ENCODE measurements at regions not wholly inside any gene's neighbourhood (a gene's known extent, or its start where the extent isn't known, plus 50 kb on each side); places are given as distances from the start of the nearest gene placed in this dataset.

DNA sequence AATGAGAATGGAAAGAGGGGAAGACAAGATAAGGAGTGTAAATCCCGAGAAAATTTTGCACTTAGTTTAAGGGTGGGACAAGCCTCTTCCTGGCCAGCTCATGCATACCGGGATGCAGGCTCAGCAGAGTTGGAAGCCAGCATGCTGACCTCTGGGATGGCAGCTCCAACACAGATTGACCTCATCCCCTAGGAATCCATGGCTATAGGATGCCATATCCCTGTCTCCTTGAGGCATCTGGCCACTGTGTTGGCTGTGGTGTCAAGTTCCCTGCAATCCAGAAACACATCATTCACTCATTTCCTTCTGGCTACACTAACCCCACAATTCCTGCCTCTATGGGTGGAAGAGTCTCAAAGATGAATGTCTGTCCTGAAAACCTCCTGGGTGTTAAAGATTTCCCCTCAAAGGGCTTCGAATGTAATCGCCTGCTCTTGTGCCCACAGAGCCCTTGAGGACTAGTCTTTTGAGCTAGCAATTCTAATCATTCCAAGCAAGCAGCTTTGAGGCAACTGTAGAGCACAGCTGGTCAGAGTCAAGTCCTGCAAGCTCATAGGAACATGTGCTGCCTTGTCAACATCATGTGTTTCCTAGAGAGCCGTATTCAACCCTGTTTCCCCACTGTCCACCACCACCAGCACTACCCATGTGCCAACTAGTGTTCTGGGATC, 141.4 kb downstream of the PMP22 start:
- no peak for DNase-seq (ENCODE audit: low spot score)
- peaks cover 10% of the 10 kb centered on the region for H3K4me1 Mint-ChIP-seq
- no peak overlapping the region for H3K4me3 Mint-ChIP-seq
- CTCF ChIA-PET: interaction anchor here (1.4 kb wide), 1 partner anchor 33 kb away, joined by 4 read pairs; no protein-coding TSS in a partner anchor
- no peak for TF ChIP-seq ETV6 (CRISPR knock-in tag; IDR thresholded peaks at IDR 0.05)
- no peak for TF ChIP-seq FOXP1 (CRISPR knock-in tag; IDR thresholded peaks at IDR 0.05; ENCODE audit: borderline replicate concordance)
- TF ChIP-seq ESRRA (CRISPR knock-in tag; IDR thresholded peaks at IDR 0.05; ENCODE audit: borderline replicate concordance): no peak
- TF ChIP-seq, protein P1, sequence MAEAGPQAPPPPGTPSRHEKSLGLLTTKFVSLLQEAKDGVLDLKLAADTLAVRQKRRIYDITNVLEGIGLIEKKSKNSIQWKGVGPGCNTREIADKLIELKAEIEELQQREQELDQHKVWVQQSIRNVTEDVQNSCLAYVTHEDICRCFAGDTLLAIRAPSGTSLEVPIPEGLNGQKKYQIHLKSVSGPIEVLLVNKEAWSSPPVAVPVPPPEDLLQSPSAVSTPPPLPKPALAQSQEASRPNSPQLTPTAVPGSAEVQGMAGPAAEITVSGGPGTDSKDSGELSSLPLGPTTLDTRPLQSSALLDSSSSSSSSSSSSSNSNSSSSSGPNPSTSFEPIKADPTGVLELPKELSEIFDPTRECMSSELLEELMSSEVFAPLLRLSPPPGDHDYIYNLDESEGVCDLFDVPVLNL (CRISPR knock-in tag; IDR thresholded peaks at IDR 0.05; ENCODE audit: borderline replicate concordance, low read depth): no peak
- TF ChIP-seq TCF7 (CRISPR knock-in tag; IDR thresholded peaks at IDR 0.05; ENCODE audit: low read depth): no peak
- TF ChIP-seq NFYB (CRISPR knock-in tag; conservative IDR thresholded peaks at IDR 0.05; ENCODE audit: low read depth): no peak
- TF ChIP-seq, protein P2, sequence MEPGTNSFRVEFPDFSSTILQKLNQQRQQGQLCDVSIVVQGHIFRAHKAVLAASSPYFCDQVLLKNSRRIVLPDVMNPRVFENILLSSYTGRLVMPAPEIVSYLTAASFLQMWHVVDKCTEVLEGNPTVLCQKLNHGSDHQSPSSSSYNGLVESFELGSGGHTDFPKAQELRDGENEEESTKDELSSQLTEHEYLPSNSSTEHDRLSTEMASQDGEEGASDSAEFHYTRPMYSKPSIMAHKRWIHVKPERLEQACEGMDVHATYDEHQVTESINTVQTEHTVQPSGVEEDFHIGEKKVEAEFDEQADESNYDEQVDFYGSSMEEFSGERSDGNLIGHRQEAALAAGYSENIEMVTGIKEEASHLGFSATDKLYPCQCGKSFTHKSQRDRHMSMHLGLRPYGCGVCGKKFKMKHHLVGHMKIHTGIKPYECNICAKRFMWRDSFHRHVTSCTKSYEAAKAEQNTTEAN (CRISPR knock-in tag; IDR thresholded peaks at IDR 0.05): no peak
- TF ChIP-seq, protein P3, sequence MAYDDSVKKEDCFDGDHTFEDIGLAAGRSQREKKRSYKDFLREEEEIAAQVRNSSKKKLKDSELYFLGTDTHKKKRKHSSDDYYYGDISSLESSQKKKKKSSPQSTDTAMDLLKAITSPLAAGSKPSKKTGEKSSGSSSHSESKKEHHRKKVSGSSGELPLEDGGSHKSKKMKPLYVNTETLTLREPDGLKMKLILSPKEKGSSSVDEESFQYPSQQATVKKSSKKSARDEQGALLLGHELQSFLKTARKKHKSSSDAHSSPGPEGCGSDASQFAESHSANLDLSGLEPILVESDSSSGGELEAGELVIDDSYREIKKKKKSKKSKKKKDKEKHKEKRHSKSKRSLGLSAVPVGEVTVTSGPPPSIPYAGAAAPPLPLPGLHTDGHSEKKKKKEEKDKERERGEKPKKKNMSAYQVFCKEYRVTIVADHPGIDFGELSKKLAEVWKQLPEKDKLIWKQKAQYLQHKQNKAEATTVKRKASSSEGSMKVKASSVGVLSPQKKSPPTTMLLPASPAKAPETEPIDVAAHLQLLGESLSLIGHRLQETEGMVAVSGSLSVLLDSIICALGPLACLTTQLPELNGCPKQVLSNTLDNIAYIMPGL (CRISPR knock-in tag; IDR thresholded peaks at IDR 0.05): no peak
- H3K27ac Mint-ChIP-seq: no peak overlapping the region
- no peak for ATAC-seq
- peaks cover 3% of the 10 kb centered on the region for H3K9me3 Mint-ChIP-seq
- no peaks in the 10 kb centered on the region for H3K36me3 Mint-ChIP-seq
- POLR2A ChIA-PET: no interaction called here
- H3K27me3 Mint-ChIP-seq (ENCODE audit: low read depth): no peaks in the 10 kb centered on the region

DNA sequence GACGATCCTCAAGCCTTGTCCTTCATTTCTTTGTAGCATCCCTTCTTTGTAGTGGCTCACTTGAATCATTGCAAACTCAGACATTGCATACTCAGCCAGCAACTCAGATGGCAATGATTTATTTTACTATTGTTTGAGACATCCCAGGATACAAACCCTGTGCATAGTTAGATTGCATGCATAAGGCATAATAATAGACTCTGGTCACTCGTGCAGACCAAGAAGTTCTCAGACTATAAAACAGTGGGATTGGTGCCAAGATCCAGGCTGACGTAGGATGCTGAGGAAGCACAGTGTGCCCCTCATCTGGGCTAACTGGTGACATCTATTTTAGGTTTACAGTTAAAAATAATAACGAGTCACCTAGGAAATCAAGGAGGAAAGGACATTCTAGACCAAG, 142.3 kb downstream of the PMP22 start:
- POLR2A ChIA-PET: no interaction called here
- CTCF ChIA-PET: interaction anchor here (0.6 to 1.4 kb wide), 2 partner anchors 33 to 1026 kb away, joined by 4 read pairs; no protein-coding TSS in a partner anchor

DNA sequence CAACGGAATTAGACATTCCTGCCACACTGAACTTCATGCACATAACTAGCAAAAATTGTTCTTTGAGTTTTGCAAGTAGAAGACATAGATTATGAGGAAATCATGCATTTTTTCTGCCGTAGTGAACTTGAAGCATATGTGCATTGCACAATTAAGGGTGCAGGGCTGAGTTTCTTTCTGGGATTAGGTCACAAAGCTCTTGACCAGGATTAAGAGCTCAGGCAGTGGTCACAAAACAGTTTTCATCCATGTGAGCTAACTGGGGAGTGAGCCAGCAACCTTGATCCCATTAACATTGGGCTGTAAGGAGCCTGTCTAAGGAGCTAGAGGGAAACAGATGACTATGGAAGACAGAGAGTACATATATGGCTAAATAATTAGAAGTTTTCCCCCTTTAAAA, 143.7 kb downstream of the PMP22 start:
- no peak for ATAC-seq
- peaks cover 9% of the 10 kb centered on the region for H3K9me3 Mint-ChIP-seq
- H3K4me3 Mint-ChIP-seq: no peak overlapping the region
- no peak for DNase-seq (ENCODE audit: low spot score)
- H3K27ac Mint-ChIP-seq: no peak overlapping the region
- H3K4me1 Mint-ChIP-seq: peaks cover 32% of the 10 kb centered on the region
- peaks cover 3% of the 10 kb centered on the region for H3K36me3 Mint-ChIP-seq
- H3K27me3 Mint-ChIP-seq (ENCODE audit: low read depth): no peaks in the 10 kb centered on the region
- ChIA-PET POLR2A (no interaction called here), CTCF (no interaction called here)
- no peak for TF ChIP-seq GTF2I (CRISPR knock-in tag; conservative IDR thresholded peaks at IDR 0.05)
- TF ChIP-seq JAZF1 (CRISPR knock-in tag; IDR thresholded peaks at IDR 0.05): no peak
- no peak for TF ChIP-seq CBFB (CRISPR knock-in tag; IDR thresholded peaks at IDR 0.05; ENCODE audit: low read depth)
- no peak for TF ChIP-seq ZNF396 (CRISPR knock-in tag; IDR thresholded peaks at IDR 0.05; ENCODE audit: borderline replicate concordance)
- TF ChIP-seq, protein P4, sequence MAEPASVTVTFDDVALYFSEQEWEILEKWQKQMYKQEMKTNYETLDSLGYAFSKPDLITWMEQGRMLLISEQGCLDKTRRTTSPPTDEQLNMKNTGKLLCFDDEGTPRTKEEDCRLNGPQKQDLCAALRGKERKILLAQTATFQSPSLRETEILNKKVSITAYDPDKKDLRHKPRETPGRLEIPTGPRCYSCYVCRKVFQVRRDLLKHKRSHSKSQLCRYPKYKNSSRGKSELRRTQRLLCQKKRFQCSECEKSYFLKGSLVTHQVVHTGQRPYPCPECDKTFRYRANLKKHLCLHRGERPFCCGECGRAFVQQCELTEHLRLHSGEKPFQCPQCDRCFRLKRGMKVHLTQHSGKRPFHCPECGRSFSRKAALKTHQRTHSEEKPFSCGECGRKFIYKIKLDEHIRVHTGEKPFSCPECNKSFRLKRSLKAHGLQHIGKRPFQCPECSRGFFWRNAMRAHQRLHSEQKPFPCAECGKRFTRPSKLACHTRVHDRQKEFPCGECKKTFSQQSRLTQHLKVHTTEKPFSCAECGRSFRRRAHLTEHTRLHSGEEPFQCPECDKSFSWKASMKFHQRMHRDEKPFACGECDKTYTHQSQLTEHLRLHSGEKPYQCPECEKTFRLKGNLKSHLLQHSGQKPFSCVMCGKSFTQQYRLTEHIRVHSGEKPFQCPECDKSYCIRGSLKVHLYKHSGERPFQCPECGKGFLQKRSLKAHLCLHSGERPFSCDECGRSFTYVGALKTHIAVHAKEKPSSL (CRISPR knock-in tag; conservative IDR thresholded peaks at IDR 0.05): no peak
- TF ChIP-seq TCF7 (CRISPR knock-in tag; IDR thresholded peaks at IDR 0.05; ENCODE audit: low read depth): no peak
- no peak for TF ChIP-seq ZNF232 (CRISPR knock-in tag; IDR thresholded peaks at IDR 0.05)
- no peak for TF ChIP-seq ZNF671 (CRISPR knock-in tag; IDR thresholded peaks at IDR 0.05)
- no peak for TF ChIP-seq PRRX2 (CRISPR knock-in tag; IDR thresholded peaks at IDR 0.05)
- no peak for TF ChIP-seq SOX15 (CRISPR knock-in tag; IDR thresholded peaks at IDR 0.05)
- no peak for TF ChIP-seq FOXP1 (CRISPR knock-in tag; IDR thresholded peaks at IDR 0.05; ENCODE audit: borderline replicate concordance)
- TF ChIP-seq CREM (CRISPR knock-in tag; IDR thresholded peaks at IDR 0.05): no peak
- TF ChIP-seq, protein P5, sequence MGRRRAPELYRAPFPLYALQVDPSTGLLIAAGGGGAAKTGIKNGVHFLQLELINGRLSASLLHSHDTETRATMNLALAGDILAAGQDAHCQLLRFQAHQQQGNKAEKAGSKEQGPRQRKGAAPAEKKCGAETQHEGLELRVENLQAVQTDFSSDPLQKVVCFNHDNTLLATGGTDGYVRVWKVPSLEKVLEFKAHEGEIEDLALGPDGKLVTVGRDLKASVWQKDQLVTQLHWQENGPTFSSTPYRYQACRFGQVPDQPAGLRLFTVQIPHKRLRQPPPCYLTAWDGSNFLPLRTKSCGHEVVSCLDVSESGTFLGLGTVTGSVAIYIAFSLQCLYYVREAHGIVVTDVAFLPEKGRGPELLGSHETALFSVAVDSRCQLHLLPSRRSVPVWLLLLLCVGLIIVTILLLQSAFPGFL (CRISPR knock-in tag; IDR thresholded peaks at IDR 0.05; ENCODE audit: borderline replicate concordance): no peak

More for the DNA sequence above, 142.3 kb downstream of the PMP22 start:
- no peak for DNase-seq (ENCODE audit: low spot score)
- H3K4me3 Mint-ChIP-seq: no peak overlapping the region
- H3K27me3 Mint-ChIP-seq (ENCODE audit: low read depth): no peaks in the 10 kb centered on the region
- H3K9me3 Mint-ChIP-seq: peaks cover 3% of the 10 kb centered on the region
- no peak for ATAC-seq
- TF ChIP-seq ZBTB21 (CRISPR knock-in tag; IDR thresholded peaks at IDR 0.05; ENCODE audit: borderline replicate concordance): no peak
- TF ChIP-seq, protein P1 (CRISPR knock-in tag; IDR thresholded peaks at IDR 0.05; ENCODE audit: borderline replicate concordance, low read depth): no peak
- TF ChIP-seq NFE2L1 (CRISPR knock-in tag; IDR thresholded peaks at IDR 0.05): no peak
- TF ChIP-seq NFATC4 (CRISPR knock-in tag; IDR thresholded peaks at IDR 0.05): no peak
- TF ChIP-seq CREB1 (CRISPR knock-in tag; IDR thresholded peaks at IDR 0.05): no peak
- no peak for TF ChIP-seq SOX15 (CRISPR knock-in tag; IDR thresholded peaks at IDR 0.05)
- TF ChIP-seq GABPB1 (CRISPR knock-in tag; IDR thresholded peaks at IDR 0.05): no peak
- TF ChIP-seq PRRX2 (CRISPR knock-in tag; IDR thresholded peaks at IDR 0.05): no peak
- TF ChIP-seq FOXK1 (CRISPR knock-in tag; IDR thresholded peaks at IDR 0.05): no peak
- no peaks in the 10 kb centered on the region for H3K36me3 Mint-ChIP-seq
- H3K27ac Mint-ChIP-seq: no peak overlapping the region
- H3K4me1 Mint-ChIP-seq: peaks cover 18% of the 10 kb centered on the region

Data from WTC11 (cell line).